NCI-H2227 (cell line): ENCODE measurements at regions not wholly inside any gene's neighbourhood (a gene's known extent, or its start where the extent isn't known, plus 50 kb on each side); places are given as distances from the start of the nearest gene placed in this dataset.

Experiments
- DNase-seq: peaks from one replicate; lab custom pipeline; 2025; ENCODE audit not compliant: unreplicated experiment; lab: John Stamatoyannopoulos, UW

DNA sequence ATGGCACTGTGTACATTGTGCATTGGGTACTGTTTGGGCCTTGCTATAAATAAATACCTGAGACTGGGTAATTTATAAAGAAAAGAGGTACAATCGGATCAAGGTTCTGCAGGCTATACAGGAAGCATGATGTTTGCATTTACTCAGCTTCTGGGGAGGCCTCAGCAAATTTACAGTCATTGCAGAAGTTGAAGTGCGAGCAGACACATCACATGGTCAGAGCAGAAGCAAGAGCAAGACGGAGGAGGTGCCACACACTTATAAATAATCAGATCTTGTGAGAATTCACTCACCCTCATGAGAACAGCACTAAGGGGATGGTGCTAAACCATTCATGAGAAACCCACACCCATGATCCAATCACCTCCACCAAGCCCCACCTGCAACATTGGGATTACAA is 505.0 kb downstream of the ARAP2 start:
- no peak for DNase-seq

- no peak for DNase-seq
Measured at GRCh38 chr4:35754047-35754446, 490.3 kb downstream of the ARAP2 start.

DNA sequence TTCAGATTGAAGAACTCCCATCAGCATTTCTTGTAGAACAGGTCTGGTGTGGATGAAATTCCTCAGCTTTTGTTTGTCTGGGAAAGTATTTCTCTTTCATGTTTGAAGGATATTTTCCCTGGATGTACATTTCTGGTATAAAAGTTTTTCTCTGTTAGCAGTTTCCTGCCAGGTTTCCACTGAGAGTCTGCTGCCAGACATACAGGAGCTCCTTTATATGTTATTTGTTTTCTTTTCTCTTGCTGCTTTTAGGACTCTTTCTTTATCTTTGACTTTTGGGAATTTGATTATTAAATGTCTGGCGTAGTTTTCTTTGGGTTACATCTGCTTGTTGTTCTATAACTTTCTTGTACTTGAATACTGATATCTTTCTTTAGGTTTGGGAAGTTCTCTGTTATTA is 486.5 kb downstream of the ARAP2 start:
- no peak for DNase-seq

GRCh38 chr4:35760807-35761206 is 483.5 kb downstream of the ARAP2 start:
- DNase-seq: no peak

DNA sequence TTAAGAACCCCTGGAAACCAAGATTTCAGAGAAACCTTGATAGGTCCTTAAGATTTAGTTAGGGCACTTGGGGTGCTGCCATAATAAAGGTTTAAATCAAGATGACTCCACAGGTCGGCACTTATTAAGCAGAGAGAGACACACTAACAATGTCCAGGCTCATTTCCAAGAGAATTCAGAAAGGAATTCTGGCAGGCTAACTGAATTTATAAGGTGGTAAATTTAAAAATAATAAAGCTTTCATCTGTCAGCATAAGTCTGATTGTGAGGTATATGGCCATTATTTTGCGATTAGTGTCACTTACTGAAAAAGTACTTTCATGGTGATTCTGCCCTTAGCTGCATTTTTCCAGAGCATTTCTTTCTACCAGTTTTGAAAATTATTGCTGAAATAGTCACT is 472.7 kb downstream of the ARAP2 start:
- no peak for DNase-seq

- no peak for DNase-seq
Measured at GRCh38 chr4:35772291-35772690, 472.0 kb downstream of the ARAP2 start.

DNA sequence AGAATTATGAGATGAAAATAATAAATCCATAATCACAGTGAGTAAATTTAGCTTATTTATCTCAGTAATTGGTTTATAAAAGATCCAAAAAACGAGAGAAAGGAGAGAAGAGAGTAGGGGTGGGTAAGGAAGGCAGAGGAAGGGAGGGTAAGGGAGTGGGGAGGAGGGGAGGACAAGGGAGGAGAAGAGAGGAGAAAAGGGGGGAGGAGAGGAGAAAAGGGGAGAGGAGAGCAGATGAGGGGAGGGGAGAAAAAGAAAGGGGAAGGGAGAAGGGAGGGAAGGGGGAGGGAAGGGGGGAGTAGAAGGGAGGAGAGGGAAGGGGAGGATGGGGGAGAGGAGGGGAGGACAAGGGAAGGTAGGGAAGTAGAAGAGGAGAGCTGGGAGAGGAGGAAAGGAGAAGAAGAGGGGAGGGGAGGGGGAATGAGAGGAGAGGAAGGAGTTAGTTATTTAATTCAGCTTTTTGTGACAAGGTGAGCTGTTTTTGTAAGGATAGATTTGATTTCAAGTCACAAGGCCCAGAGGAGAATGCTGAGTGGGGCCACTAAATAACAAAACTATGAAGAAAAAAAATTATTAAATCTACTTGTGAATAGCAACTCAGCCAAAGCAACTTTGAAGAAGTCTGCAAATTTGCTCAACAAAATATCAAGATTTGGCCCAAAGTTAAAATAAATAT is 454.3 kb downstream of the ARAP2 start:
- DNase-seq: no peak

DNA sequence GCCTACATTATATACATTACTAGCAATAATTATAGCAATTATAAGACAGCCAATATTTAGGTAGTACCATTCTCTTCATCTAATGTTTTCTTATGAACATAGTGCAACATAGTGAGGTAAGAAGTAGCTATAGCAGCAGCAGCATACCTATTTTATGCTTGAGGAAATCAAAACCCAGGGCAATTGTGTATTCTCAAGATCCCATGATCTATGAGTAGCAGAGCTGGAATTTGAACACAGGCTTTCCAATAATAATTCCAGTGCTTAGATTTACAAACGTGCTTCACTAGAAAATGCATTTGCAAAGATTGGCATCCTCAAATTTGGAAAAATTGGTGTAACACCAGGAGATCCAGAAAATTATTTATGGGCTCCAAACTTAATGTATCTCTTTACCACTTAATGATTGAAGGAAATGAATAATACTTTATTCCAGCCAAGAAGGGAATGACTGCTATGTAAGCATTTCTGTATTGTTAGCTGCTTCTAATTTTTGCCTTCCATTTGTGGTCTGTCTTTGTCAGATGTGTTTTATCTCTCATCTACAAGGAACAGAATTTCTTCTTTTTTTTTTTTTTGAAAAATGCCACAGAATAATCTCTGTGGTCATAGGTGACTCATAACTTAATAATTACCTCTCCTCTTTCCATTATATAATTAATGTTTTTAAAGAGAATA is 451.1 kb downstream of the ARAP2 start:
- DNase-seq: no peak

DNA sequence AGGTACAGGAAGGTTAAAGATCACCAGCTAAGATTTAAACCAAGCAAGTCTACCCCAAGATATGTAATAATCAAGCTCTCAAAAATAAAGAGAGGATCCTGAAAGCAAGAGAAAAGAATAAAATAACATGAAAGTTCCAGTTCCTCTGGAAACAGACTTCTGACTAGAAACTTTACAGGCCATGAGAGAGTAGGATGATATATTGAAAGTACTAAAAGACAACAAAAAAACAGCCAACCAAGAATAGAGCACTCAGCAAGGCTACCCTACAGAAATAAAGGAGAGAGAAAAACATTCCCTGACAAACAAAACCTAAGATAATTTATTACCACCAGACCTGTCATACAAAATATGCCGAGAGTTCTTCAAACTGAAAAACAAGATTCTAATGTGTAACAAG is 450.5 kb downstream of the ARAP2 start:
- DNase-seq: no peak

DNA sequence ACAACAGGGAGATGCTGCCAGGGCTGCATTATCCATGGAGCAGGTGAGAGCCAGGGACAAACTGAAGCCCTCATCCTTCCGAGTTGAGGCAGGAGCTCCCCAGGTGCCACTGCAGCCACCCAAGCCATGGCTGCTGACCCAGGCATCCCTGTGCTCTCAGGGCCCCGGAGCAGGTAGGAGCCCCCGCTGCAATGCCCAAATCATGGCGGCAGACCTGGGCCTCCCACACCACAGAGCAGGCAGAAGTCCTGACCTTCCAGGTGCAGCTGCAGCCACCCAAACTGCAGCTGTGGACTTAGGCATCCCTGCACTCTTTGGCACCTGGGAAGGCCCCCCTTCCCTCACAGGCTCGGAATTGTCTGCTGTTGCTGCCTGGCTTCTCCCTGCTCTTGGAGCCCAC is 443.6 kb downstream of the ARAP2 start:
- no peak for DNase-seq

DNA sequence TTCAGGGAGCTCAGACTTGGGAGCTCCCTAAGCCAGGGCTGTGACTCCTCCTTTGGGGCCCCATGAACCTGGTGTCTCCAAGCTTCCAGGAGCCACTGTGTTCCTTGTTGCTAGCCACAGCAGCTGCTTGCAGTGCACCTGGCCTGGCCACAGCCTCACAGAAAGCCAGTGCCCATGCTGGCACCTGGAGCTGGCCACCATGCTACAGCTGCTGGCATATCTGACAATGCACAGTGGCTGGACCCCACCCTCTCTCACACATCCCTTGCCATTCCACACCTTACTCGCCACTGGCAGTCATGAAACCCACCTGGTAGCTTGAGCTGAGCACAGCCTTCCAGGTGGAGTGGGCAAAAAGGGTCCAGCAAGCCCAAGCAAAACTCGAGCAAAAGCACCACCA is 441.7 kb downstream of the ARAP2 start:
- DNase-seq: no peak

GRCh38 chr4:35818520-35818919 is 425.8 kb downstream of the ARAP2 start:
- DNase-seq: no peak

GRCh38 chr4:35820003-35820402 is 424.3 kb downstream of the ARAP2 start:
- no peak for DNase-seq

DNA sequence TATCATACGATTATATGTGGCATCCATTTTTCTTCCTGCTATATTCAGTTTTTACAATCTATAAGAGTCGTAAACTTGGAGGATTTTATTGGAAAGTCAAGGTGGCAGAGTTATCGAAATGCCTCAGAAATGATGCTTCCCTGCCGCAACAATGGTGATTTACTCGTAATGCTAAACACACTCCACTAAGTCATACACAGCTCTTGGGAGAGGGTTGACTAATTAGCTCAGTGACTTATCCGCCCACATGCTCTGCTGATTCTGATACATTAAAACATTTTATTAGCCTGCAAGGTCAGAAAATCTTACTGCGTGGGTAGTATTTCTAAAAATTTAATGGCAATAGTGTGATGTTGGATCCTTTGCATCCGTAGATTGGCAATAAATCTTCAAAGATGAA is 420.1 kb downstream of the ARAP2 start:
- DNase-seq: no peak

DNA sequence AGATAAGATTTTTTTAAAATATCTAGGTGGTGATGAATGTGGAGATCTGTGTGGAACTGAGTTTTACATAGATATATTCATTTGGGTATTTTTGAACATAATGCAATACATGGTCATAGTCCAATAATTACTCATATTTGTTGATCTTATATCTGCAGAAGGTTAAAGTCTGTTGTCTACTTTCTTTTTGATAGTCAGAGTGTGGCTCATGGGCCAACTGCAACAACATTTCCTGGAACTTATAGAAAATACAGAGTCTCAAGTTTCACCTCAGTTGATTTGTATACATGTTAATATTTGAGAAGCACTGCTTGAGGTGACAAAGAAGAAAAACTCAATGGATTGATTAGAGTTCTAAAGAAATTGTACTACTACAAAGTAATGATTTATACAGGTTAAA is 408.4 kb downstream of the ARAP2 start:
- DNase-seq: no peak

- no peak for DNase-seq
Measured at GRCh38 chr4:35836596-35836995, 407.7 kb downstream of the ARAP2 start.

DNA sequence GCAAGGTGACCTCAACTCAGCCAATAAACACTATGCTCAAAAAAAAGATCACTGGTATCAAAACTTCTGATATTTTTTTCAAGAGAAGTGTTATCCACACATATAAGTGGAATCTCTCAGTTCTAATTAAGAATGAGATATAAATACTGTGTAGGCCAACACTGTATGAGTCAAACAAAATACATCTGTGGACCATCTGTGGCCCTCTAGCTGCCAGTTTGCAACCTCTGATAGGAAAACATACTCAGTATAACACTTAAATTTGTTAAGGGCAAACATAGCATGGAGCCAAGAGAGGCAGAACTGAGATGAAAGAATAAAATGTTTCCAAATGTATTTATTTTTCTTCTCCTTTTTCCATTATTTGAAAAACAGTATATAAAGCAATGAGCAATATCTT is 377.3 kb downstream of the ARAP2 start:
- DNase-seq: no peak

- DNase-seq: no peak
Measured at GRCh38 chr4:35872273-35872672, 372.0 kb downstream of the ARAP2 start.

DNA sequence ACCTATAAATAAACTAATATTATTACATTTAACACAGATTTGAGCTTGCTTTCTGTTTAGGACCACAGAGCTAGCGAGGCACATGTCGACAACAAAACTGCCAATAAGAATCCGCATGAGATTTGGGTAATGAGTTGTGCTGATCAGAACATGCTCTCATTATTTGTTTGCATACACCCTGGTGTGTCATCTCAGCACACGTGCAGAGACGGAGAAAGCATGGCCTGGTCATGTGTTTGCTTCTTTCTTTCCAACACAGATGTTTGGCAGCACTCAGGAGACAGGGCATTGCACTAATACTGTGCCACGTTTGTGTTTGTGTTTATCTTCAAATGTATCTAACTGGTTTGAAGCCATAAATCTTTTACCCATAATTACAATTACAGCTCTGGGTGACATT is 364.8 kb downstream of the ARAP2 start:
- no peak for DNase-seq

- no peak for DNase-seq
Measured at GRCh38 chr4:35883108-35883507, 361.2 kb downstream of the ARAP2 start.

DNA sequence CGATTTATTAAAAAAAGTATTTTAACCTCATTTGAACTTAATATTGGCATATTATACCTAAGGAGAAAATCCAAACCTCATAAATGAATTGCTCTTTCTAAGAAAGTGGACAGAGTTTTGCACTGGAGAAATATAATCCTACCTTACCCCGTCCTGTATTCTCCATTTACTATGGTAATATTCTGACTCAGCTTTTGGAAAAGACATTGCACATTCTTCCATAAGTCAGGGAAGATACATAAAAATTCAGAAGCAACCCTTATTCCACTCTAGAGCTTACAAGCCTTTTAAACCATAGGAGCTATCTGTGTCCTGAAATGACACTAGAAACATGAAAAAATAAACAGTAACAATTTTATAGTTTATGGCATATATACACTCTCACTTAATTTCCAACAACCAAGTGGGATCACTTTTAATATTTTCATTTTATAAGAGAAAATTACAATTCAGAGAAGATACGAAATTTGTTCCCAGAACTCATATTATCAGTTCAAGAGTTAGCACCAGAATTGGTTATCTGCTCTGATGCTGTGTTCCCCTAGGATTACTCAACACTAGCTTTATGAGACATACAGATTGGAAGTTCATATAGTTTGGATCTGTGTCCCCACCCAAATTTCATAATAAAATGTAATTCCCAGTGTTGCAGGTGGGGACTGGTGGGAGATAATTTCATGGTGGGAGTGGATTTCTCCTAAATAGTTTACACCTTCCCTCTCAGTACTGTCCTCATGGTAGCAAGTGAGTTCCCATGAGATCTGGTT is 359.4 kb downstream of the ARAP2 start:
- no peak for DNase-seq

DNA sequence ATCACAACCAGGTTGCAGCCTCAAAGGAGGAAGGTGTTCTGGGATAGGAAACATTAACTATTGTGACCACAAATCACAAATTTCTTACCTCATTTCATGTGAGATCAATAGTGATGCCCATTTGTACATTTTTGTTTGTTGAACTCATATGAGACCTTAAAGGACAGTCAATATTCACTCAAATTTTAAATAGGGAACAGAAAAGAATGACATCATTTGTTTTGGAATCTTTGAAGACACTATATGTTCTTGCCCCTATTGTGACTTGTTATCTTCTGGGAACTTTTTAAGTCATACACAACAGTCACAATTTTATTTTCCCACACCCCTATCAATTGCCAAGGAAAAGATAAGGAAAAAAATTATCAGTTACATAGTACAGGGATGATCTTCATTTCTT is 346.5 kb downstream of the ARAP2 start:
- DNase-seq: no peak
